ENCODE measurements at regions not wholly inside any gene's neighbourhood (a gene's known extent, or its start where the extent isn't known, plus 50 kb on each side); places are given as distances from the start of the nearest gene placed in this dataset.

GRCh38 chr13:47166336-47166735, 269.5 kb upstream of the HTR2A start:
- TF ChIP-seq CTCF (IDR thresholded peaks at IDR 0.05; ENCODE audit: low read depth, low read length), result no peak
- Histone ChIP-seq H3K4me3 (ENCODE audit: low read depth, low read length) (no peak overlapping the region), H3K27me3 (ENCODE audit: insufficient read depth, low read depth, severe bottlenecking) (no peaks in the 10 kb centered on the region), H3K36me3 (no peaks in the 10 kb centered on the region), H3K27ac (no peak overlapping the region), H3K9me3 (ENCODE audit: severe bottlenecking) (no peaks in the 10 kb centered on the region)
- no peak for DNase-seq

GRCh38 chr13:47159853-47160550, 263.1 kb upstream of the HTR2A start:
- TF ChIP-seq CTCF (IDR thresholded peaks at IDR 0.05; ENCODE audit: low read depth, low read length), result no peak
- no peaks in the 10 kb centered on the region for H3K36me3 ChIP-seq
- H3K27ac ChIP-seq, result no peak overlapping the region
- H3K9me3 ChIP-seq (ENCODE audit: severe bottlenecking), result no peaks in the 10 kb centered on the region
- H3K4me3 ChIP-seq (ENCODE audit: low read depth, low read length), result no peak overlapping the region
- DNase-seq, result no peak
- H3K27me3 ChIP-seq (ENCODE audit: insufficient read depth, low read depth, severe bottlenecking), result no peaks in the 10 kb centered on the region

GRCh38 chr13:47158593-47158992, 261.7 kb upstream of the HTR2A start:
- H3K36me3 ChIP-seq, result no peaks in the 10 kb centered on the region
- TF ChIP-seq CTCF (IDR thresholded peaks at IDR 0.05; ENCODE audit: low read depth, low read length), result no peak
- no peaks in the 10 kb centered on the region for H3K27me3 ChIP-seq (ENCODE audit: insufficient read depth, low read depth, severe bottlenecking)
- no peak overlapping the region for H3K4me3 ChIP-seq (ENCODE audit: low read depth, low read length)
- no peaks in the 10 kb centered on the region for H3K9me3 ChIP-seq (ENCODE audit: severe bottlenecking)
- DNase-seq, result no peak
- no peak overlapping the region for H3K27ac ChIP-seq

GRCh38 chr13:47148543-47148942, 251.7 kb upstream of the HTR2A start:
- Histone ChIP-seq H3K27me3 (ENCODE audit: insufficient read depth, low read depth, severe bottlenecking) (no peaks in the 10 kb centered on the region), H3K36me3 (no peaks in the 10 kb centered on the region), H3K4me3 (ENCODE audit: low read depth, low read length) (no peak overlapping the region), H3K9me3 (ENCODE audit: severe bottlenecking) (no peaks in the 10 kb centered on the region), H3K27ac (no peak overlapping the region)
- no peak for DNase-seq
- TF ChIP-seq CTCF (IDR thresholded peaks at IDR 0.05; ENCODE audit: low read depth, low read length), result no peak

- Histone ChIP-seq H3K4me3 (ENCODE audit: low read depth, low read length) (no peak overlapping the region), H3K36me3 (no peaks in the 10 kb centered on the region), H3K27ac (no peak overlapping the region), H3K27me3 (ENCODE audit: insufficient read depth, low read depth, severe bottlenecking) (no peaks in the 10 kb centered on the region), H3K9me3 (ENCODE audit: severe bottlenecking) (no peaks in the 10 kb centered on the region)
- TF ChIP-seq CTCF (IDR thresholded peaks at IDR 0.05; ENCODE audit: low read depth, low read length), result no peak
- no peak for DNase-seq
Observed at GRCh38 chr13:47147812-47148119, 250.9 kb upstream of the HTR2A start.

All from WERI-Rb-1 (cell line).